Peyer's patch (tissue), 4 donors: ENCODE measurements at regions not wholly inside any gene's neighbourhood (a gene's known extent, or its start where the extent isn't known, plus 50 kb on each side); places are given as distances from the start of the nearest gene placed in this dataset.

Source experiments
- DNase-seq, 3 donors: peaks; one replicate each; pipeline ENCODE4 v3.0.0-alpha.2; 2017 to 2019
- H3K27ac ChIP-seq, 4 donors: fragments of 200-600 bp; sonication (generic); one replicate each; pipeline ENCODE4 v1.5.1; 2016 to 2019
- H3K27me3 ChIP-seq, 2 donors: fragments of 200-600 bp; sonication (generic); one replicate each; pipeline ENCODE4 v1.5.1; 2019
- H3K36me3 ChIP-seq, 3 donors: fragments of 200-600 bp; sonication (generic); one replicate each; pipeline ENCODE4 v1.5.1; 2016 to 2019
- H3K4me1 ChIP-seq, 4 donors: fragments of 200-600 bp; sonication (generic); one replicate each; pipeline ENCODE4 v1.5.1; 2016 to 2019
- H3K4me3 ChIP-seq, 4 donors: fragments of 200-600 bp; sonication (generic); 1 replicate in 3 of 4; 2 replicates in 1 of 4; pipeline ENCODE4 v1.5.1; 2016 to 2019; ENCODE audit warnings: mild to moderate bottlenecking in 1 of 4
- H3K9me3 ChIP-seq, 4 donors: fragments of 200-600 bp; sonication (generic); one replicate each; pipeline ENCODE4 v1.5.1; 2016 to 2019; ENCODE audit warnings: mild to moderate bottlenecking in 1 of 4
- CTCF ChIP-seq, 6 experiments: fragments of 450-650 bp in 4 of 6; fragments of 200-600 bp in 2 of 6; sonication (generic) in 1 of 6; IDR thresholded peaks; one replicate each; pipeline ENCODE4 v1.5.1; 2017 to 2019; ENCODE audit warnings: antibody characterized with exemption in 6 of 6, mild to moderate bottlenecking in 3 of 6, moderate library complexity in 1 of 6
- POLR2A ChIP-seq, 2 donors: fragments of 450-650 bp; IDR thresholded peaks; one replicate each; pipeline ENCODE4 v1.5.1; 2017; ENCODE audit warnings: antibody characterized with exemption in 2 of 2, mild to moderate bottlenecking in 2 of 2, moderate library complexity in 2 of 2

DNA sequence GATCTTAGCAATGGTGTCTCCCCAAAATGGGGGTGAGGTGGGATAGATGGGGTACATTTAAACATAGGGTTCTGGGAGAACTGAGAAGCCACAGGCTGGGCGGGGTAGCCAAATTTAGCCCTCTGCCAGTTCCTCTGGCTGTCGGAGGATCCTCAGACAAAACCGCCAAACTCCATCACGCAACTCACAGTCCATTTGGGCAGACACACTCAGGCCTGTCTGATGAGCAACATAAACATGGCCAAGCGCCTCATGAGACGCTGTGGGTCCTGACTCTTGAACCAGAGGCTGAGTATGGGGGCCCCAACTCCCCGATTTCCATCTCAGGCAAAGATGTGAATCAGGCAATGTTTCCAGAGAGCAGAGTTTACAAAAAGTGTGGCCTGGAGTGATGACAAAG is 162.3 kb downstream of the FGF18 start:
- Histone ChIP-seq H3K36me3 (no peaks in the 10 kb centered on the region), H3K4me1 (no peaks in the 10 kb centered on the region), H3K27me3 (no peaks in the 10 kb centered on the region), H3K9me3 (no peaks in the 10 kb centered on the region), H3K27ac (no peak overlapping the region), H3K4me3 (no peak overlapping the region)
- DNase-seq: no peak
- TF ChIP-seq POLR2A (IDR thresholded peaks at IDR 0.05): no peak
- TF ChIP-seq CTCF (IDR thresholded peaks at IDR 0.05): no peak

DNA sequence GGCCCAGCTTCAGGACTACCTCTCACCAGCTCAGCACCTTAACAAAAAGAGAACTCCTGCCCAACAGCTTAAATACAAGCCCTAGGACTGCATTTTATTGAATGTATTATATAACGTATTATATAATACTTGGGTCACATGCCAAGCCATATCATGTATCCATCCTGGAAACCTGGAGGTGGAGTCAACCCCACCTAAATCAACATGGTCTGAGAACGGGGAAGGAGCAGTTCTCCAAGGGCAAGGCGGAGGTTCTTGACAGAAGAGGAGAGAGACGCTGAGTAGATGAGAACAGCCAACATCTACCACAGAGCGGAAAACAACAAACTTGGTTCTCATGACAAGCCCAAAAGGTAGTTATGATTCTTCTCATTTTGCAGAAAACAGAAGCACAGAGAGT is 163.4 kb downstream of the FGF18 start:
- Histone ChIP-seq H3K9me3 (no peaks in the 10 kb centered on the region), H3K36me3 (no peaks in the 10 kb centered on the region), H3K4me1 (no peaks in the 10 kb centered on the region), H3K4me3 (no peak overlapping the region), H3K27me3 (no peaks in the 10 kb centered on the region), H3K27ac (no peak overlapping the region)
- DNase-seq: no peak
- no peak for TF ChIP-seq POLR2A (IDR thresholded peaks at IDR 0.05)
- TF ChIP-seq CTCF (IDR thresholded peaks at IDR 0.05): no peak

GRCh38 chr5:171585981-171586380 is 166.5 kb downstream of the FGF18 start:
- H3K4me3 ChIP-seq: no peak overlapping the region
- TF ChIP-seq CTCF (IDR thresholded peaks at IDR 0.05) (no peak), POLR2A (IDR thresholded peaks at IDR 0.05) (no peak)
- H3K4me1 ChIP-seq: no peaks in the 10 kb centered on the region
- no peak for DNase-seq
- H3K36me3 ChIP-seq: no peaks in the 10 kb centered on the region
- no peak overlapping the region for H3K27ac ChIP-seq
- H3K9me3 ChIP-seq: no peaks in the 10 kb centered on the region
- H3K27me3 ChIP-seq: no peaks in the 10 kb centered on the region

DNA sequence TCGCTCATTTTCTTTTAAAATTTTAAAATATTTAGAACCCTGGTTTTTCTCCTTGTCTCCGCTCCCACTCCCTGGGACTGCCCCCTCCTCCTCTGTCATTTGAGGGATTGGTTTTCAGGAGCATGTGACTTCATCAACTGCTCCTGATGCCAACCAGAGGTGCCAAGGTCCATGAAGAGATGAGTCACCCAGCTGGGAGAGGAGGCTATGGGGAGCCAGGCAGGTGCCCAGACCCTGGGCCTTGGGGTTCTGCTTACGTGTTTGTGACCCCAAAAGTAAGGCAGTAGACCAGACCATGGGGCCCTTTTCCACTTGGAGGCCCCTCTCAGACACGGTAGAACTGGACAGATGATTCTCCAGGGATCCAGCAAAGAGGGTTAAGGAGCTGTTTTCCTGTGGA is 167.0 kb downstream of the FGF18 start:
- H3K27me3 ChIP-seq: no peaks in the 10 kb centered on the region
- no peaks in the 10 kb centered on the region for H3K36me3 ChIP-seq
- no peaks in the 10 kb centered on the region for H3K9me3 ChIP-seq
- no peak overlapping the region for H3K27ac ChIP-seq
- DNase-seq: no peak
- no peak for TF ChIP-seq POLR2A (IDR thresholded peaks at IDR 0.05)
- no peak for TF ChIP-seq CTCF (IDR thresholded peaks at IDR 0.05)
- H3K4me1 ChIP-seq: no peaks in the 10 kb centered on the region
- H3K4me3 ChIP-seq: no peak overlapping the region

DNA sequence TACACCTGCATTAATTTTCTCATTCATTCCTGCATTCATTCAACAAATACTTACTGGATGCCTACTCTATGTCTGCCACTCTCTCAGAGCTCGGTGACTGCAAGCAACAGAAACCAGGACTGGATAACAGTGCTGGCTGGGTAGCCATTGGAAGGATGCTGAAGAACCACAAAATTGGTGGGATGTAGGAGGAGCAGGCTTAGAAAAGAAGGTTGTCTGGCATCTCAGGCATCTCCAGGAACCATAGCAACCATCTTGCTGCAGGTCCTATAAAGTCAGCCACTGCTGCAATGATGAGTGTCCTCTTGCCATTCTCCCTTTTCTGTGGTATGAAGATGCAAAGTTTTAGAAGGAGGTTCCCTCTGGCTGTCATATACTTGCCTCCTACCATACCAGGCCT is 168.6 kb downstream of the FGF18 start:
- no peaks in the 10 kb centered on the region for H3K36me3 ChIP-seq
- H3K4me1 ChIP-seq: no peaks in the 10 kb centered on the region
- DNase-seq: no peak
- no peak for TF ChIP-seq POLR2A (IDR thresholded peaks at IDR 0.05)
- no peak for TF ChIP-seq CTCF (IDR thresholded peaks at IDR 0.05)
- H3K9me3 ChIP-seq: no peaks in the 10 kb centered on the region
- H3K27me3 ChIP-seq: no peaks in the 10 kb centered on the region
- H3K27ac ChIP-seq: no peak overlapping the region
- no peak overlapping the region for H3K4me3 ChIP-seq

GRCh38 chr5:171588790-171589189 is 169.3 kb downstream of the FGF18 start:
- Histone ChIP-seq H3K36me3 (no peaks in the 10 kb centered on the region), H3K9me3 (no peaks in the 10 kb centered on the region), H3K4me1 (no peaks in the 10 kb centered on the region), H3K27ac (no peak overlapping the region), H3K27me3 (no peaks in the 10 kb centered on the region), H3K4me3 (no peak overlapping the region)
- TF ChIP-seq POLR2A (IDR thresholded peaks at IDR 0.05) (no peak), CTCF (IDR thresholded peaks at IDR 0.05) (no peak)
- DNase-seq: no peak
